22Rv1 (cell line): ENCODE measurements at regions not wholly inside any gene's neighbourhood (a gene's known extent, or its start where the extent isn't known, plus 50 kb on each side); places are given as distances from the start of the nearest gene placed in this dataset.

ENCODE experiments used
- ZFX ChIP-seq: fragments of 450-650 bp; IDR thresholded peaks from 2 replicates; pipeline ENCODE4 v1.6.1; 2017; ENCODE audit warnings: antibody characterized with exemption, borderline replicate concordance
- TF ChIP-seq, protein P1 (sequence below): fragments of 450-650 bp; IDR thresholded peaks from 2 replicates; pipeline ENCODE4 v1.5.1; 2017; ENCODE audit warnings: mild to moderate bottlenecking

DNA sequence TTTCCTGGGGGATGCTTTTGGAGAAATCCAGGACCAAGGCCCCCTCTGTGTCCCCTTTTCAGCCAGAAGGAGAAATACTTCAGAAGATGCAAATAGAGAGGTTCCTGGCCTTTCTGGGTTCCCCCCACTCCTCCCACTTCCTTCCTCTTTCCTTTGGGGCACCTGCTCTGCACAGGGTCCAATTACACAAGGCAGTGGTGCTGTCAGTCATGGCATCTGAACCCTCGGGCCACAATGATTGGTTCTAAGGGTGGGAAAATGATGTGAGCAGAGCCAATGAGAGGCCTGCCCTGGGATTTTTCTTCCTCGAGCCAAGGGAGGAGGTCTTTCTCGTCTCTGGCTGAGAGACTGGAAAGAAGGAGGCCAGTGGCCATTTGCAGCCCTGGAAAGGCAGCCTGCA, 282.2 kb downstream of the NPHP4 start:
- TF ChIP-seq, protein P1, sequence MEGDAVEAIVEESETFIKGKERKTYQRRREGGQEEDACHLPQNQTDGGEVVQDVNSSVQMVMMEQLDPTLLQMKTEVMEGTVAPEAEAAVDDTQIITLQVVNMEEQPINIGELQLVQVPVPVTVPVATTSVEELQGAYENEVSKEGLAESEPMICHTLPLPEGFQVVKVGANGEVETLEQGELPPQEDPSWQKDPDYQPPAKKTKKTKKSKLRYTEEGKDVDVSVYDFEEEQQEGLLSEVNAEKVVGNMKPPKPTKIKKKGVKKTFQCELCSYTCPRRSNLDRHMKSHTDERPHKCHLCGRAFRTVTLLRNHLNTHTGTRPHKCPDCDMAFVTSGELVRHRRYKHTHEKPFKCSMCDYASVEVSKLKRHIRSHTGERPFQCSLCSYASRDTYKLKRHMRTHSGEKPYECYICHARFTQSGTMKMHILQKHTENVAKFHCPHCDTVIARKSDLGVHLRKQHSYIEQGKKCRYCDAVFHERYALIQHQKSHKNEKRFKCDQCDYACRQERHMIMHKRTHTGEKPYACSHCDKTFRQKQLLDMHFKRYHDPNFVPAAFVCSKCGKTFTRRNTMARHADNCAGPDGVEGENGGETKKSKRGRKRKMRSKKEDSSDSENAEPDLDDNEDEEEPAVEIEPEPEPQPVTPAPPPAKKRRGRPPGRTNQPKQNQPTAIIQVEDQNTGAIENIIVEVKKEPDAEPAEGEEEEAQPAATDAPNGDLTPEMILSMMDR: no peak
- no peak for TF ChIP-seq ZFX
